HG03442 (cell line): ENCODE measurements at regions not wholly inside any gene's neighbourhood (a gene's known extent, or its start where the extent isn't known, plus 50 kb on each side); places are given as distances from the start of the nearest gene placed in this dataset.

Source experiments
- ATAC-seq: cut with Tn5 transposase; IDR thresholded peaks from one replicate; pipeline ENCODE4 v1.9.1; 2021; ENCODE audit warnings: mild to moderate bottlenecking, moderate library complexity; ENCODE audit not compliant: unreplicated experiment

- no peak for ATAC-seq
These were observed 168.4 kb upstream of the C21orf91 start for GRCh38 chr21:17987382-17988101.

DNA sequence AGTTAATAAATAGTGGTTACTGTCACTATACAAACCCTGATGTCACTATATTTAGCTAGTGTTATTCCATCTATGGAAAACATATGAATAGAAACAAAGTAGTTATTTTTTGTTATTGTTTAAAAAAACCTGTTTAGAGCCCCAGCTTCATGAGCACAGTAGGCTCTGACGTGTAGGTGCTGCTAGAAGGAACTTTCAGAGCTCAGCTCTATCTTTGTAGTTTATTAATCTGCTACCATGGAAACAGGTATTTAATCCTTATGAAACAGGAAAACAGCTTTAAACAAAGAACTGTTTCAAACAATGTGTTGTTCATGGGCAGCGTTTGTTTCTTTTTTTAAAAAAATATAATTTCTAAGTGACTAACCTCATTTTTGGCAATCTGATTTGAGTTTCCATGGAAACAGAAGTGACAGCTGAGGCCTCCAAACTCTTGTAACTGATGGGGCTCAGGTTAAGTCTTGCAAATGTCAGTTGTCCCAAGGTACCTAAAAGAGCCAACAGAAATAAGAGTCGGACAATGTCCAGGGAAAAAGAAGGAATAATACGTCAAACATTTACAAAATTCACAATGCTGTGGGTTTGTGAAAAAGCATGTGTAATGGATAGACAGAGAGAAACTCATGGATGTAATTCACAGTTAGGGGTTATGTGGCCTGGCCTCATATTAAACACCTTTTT lies 162.0 kb upstream of the C21orf91 start:
- ATAC-seq, result no peak

- ATAC-seq, result no peak
These were observed 160.6 kb upstream of the C21orf91 start for GRCh38 chr21:17979763-17980162.

DNA sequence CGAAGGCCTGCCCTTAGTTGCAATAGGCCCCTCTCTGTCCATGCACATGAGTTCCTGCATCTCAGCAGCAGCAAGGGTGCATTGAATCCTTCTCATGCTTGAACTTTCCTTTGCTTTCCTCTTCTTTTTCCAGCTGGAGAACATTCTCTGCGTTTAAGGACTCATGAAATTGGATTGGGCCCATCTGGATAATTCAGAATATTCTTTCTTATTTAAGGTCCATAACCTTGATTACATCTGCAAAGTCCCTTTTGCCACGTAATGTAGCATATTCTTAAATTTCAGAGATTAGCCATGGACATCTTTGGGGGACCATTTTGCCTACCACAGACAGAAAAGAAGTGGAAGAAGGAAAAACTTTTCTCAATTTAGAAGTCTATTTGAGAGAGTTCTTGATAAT lies 159.7 kb upstream of the C21orf91 start:
- ATAC-seq, result no peak

DNA sequence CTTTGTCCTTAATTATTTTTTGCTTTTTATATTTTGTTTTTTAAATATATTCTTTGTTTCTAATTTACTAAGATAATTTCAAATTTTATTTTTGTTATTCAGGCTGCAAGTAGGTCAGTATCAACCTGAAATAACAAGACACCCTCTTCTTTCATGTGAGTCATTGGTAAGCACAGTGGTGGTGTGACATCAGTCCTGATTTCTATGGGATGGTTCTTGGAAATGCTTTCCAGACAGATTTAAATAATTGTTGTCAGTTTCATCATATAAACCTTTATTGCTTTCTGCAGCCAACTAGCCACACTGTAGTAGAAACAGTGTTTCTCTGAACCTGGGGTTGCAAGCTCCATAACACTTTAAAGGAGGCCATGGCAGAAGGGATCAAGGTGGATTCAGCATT lies 157.5 kb upstream of the C21orf91 start:
- no peak for ATAC-seq

- no peak for ATAC-seq
These were observed 157.0 kb upstream of the C21orf91 start for GRCh38 chr21:17976139-17976538.

- ATAC-seq, result no peak
These were observed 148.2 kb upstream of the C21orf91 start for GRCh38 chr21:17967319-17967718.

GRCh38 chr21:17964716-17965115 lies 145.6 kb upstream of the C21orf91 start:
- ATAC-seq, result no peak

- no peak for ATAC-seq
These were observed 145.0 kb upstream of the C21orf91 start for GRCh38 chr21:17964199-17964598.

- ATAC-seq, result no peak
These were observed 131.4 kb upstream of the C21orf91 start for GRCh38 chr21:17950591-17950990.

- no peak for ATAC-seq
These were observed 130.3 kb upstream of the C21orf91 start for GRCh38 chr21:17949421-17949820.

DNA sequence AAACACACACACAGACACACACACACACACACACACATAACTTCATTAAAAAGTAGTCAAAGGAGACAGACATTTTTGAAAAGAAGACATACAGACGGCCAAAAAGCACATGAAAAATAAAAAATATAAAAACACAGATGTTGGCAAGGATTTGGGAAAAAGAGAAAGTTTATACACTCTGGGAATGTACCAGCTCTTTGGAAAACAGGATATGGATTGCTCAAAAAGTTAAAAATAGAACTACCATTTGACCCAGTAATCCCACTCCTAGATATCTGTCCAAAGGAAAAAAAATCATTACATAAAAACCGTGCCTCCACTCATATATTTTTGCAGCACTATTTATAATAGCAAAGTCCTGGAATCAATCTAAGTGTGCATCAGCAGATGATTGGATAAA lies 128.4 kb upstream of the C21orf91 start:
- ATAC-seq, result no peak

DNA sequence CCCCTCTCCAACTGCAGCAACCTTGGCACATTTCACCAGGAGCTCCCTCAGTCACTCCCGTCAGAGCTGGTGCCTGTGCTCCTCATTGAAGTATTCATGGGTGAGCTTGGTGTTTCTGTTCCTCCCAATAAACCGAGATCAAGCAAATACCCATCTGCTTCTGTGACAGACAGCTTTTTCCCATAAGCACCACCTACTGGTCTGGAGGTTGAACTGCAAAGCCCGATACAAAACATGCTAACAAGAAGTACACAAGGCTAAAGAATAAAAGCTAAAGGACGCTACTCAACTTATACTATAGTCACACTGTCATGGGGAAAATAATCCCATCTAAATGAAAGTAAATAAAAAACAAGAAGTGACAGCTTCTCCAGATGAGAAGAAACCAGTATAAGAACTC lies 111.9 kb upstream of the C21orf91 start:
- ATAC-seq, result no peak

GRCh38 chr21:17930093-17930492 lies 110.9 kb upstream of the C21orf91 start:
- ATAC-seq, result no peak

- no peak for ATAC-seq
These were observed 110.4 kb upstream of the C21orf91 start for GRCh38 chr21:17929510-17929909.

DNA sequence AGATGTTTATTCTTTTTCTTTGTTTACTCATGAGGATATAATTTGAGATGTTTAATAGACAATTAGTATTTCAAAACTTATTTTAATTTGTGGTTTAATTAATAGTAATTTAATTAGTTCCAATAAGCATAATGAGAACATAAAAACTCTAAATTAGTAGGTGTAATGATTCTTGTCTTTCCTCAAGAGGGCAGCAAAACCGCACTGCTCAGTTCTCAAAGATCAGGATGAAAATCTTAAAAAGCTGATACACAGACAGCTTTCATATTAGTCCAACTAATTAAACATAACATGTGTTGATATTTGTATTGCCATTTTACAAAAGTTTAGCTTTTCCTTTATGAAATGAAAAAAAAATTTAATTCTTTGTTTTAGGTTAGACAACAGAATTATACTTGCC lies 106.7 kb upstream of the C21orf91 start:
- no peak for ATAC-seq

DNA sequence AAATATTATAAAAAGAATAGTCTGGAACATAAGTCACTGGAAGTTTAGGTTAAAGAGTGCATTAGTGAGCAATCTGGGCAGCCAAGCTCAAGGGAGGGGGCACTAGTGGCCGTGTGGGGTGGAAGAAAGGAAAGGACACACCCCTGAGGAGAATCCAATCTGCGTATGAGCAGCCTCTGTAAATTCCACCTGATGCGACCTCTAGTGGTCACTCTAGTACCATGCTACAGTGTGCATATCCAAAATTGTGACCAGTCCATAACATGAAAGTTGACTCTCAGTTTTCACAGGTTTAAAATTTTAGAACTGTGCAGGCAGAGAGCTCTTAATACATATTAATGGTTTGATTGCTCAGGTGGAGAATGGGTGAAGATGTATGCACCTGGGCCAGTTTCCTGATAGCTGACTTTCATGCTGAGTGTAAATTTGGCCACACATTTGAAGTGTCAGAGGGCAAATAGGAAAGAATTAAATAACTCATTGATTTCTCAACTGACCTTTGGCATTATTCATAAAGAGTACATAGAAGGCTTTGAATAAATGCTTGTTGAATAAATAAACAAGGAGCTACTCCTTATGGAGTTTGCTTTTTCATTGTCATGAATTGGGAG lies 105.9 kb upstream of the C21orf91 start:
- ATAC-seq, result peak; percentile 96

DNA sequence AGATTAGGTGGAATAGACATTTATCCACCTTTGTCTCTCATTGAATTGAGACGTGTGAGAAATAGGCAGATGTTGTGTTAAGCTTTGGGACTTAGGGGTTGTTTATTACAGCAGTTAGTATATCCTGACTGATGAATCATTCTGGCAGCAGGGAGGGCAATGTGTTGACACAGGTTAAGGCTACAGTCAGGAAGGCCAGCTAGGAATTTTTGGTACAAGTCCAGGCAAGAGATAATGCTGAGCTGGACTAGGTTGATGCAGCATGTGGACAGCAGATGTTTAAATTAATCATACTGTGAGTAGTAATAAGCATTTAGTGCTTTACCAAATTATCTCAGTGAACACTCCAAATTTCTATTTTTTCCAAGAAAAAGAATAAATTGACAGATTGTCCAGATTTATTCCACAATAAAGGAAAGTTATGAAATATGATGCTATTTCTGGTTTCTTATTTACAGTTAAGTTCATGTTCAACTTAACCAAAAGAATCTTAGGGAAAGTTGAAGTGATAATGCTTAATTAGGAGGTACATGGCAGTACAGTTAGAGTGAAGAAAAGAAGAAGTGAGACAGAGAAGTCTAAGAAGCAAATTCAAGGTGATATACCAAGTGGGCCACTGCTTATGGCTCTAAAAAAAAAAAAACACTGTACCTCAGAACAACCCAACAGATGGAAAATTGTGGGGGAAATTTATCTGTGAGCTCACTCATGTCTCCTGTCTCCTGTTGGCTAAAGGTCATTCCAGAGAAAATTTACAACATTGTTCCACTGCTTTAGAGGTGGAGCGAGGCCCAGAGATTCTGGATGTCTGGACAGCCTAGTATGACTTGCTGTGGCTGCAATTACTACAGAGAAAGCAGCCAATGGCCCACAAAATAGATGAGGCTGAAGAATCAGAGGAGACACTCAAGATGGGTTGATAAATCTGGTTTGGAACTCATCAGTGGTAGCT lies 102.7 kb upstream of the C21orf91 start:
- no peak for ATAC-seq

GRCh38 chr21:17915976-17916375 lies 96.8 kb upstream of the C21orf91 start:
- ATAC-seq, result no peak

DNA sequence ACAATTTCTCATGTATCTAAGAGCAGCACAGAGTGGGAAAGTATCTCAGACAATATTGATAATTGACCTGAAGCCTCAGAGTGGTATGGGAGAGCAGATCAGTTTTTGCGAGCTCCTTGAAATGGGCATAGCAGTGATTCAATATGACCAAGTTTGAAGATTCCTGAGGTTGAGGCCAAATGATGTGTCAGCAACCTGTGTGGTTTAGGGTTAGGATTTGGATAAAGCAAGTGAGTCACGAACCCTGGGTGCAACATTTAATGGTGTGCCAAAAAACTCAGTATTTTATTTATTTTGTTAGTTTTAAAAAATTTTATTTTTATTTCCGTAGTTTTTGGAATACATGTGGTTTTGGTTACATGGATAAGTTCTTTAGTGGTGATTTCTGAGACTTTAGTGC lies 92.5 kb upstream of the C21orf91 start:
- no peak for ATAC-seq
